ENCODE measurements at regions not wholly inside any gene's neighbourhood (a gene's known extent, or its start where the extent isn't known, plus 50 kb on each side); places are given as distances from the start of the nearest gene placed in this dataset.
"Not testable (repeated sequence)": the region's sequence is repeated elsewhere in the genome, so short reads cannot be mapped to it uniquely, and the experiment has no call there.

GRCh38 chr9:81361296-81361695 lies 328.1 kb downstream of the TLE1 start:
- no peak for DNase-seq (ENCODE audit: low spot score)

GRCh38 chr9:81351166-81351565 lies 338.2 kb downstream of the TLE1 start:
- no peak for DNase-seq (ENCODE audit: low spot score)

DNA sequence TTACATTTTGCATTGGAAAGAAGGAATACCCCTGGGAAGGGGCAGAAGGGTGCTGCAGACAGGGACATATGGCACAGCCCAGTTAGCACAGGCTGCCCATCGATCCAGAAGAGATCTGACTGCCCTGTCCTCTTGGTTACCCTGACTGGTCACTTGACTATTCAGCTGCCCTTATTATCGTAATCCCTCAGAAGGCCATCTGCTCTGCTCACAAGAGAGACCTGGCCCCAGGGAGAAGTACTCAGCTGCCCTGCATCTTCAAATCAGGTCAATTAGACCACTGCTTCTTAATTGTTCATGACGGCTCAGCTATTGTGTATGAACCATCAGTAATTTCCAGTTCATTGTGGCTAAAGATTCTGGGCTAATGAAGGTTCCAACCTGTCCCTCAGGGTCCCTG lies 345.0 kb downstream of the TLE1 start:
- DNase-seq (ENCODE audit: low spot score): no peak

GRCh38 chr9:81335879-81336421 lies 353.4 kb downstream of the TLE1 start:
- no peak for DNase-seq (ENCODE audit: low spot score)

DNA sequence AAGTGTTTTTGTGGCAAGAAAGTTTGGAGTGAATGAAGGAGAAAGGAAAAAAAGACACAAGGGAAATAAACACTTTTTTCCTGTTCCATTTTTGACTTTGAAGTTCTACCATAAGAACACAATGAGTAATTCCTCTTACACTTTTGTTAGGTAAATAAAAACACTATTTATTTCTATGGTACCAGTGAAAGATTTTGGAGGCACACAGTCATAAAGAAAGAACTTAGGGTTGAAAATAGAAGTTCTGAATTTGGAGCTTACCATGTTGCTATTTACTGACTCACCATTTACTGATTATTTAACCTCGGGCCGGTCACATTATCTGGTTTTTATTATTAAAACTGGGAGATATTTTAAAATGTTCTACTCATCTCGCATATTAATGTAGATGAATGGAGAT lies 367.8 kb downstream of the TLE1 start:
- no peak for DNase-seq (ENCODE audit: low spot score)

DNA sequence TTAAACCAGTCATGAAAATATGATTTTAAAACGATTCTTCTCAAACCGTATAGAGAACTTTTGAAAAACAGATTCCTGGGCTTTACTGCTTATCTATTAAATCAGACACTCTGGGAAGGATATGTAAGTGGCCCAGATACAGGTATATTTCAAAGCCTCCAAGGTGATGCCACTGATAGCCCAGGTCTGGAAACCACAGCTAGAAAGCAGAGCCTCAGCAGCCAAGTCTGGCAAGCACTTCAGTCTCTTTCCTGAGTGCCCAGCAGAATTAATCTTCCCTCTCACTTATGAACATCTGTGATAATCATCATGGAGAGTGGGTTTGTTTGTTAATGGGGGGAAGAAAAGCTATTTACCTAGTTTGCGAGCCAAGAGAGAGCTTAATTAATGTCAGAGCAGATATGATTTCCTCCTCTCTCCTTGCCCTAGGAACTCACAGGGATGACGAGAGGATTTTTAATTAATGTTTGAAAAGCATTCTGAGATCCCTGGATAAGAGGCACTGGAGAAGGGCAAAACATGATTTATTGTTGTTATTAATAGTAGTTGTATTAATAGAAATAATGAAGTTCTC lies 368.4 kb downstream of the TLE1 start:
- DNase-seq (ENCODE audit: low spot score): no peak

- DNase-seq (ENCODE audit: low spot score): peak; percentile 75
Measured at GRCh38 chr9:81318571-81318970, 370.8 kb downstream of the TLE1 start.

- DNase-seq (ENCODE audit: low spot score): peak; percentile 1
Measured at GRCh38 chr9:81317939-81318338, 371.4 kb downstream of the TLE1 start.

- no peak for DNase-seq (ENCODE audit: low spot score)
Measured at GRCh38 chr9:81317223-81317622, 372.1 kb downstream of the TLE1 start.

DNA sequence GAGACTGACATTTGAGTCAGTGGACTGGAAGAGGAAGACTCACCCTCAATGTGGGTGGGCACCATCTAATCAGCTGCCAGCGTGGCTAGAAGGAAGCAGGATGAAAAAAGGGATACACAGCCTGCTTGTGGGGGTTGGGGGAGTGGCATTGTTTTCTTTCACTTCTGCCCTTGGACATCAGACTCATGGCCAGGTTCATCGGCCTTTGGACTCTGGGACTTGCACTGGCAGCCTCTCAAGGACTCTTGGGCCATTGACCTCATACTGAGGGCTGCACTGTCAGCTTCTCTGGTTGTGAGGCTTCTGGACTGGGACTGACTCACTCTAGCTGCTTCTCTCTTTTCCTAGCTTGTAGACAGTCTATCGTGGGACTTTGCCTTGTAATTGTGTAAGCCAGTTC lies 374.9 kb downstream of the TLE1 start:
- DNase-seq (ENCODE audit: low spot score): peak; percentile 37

DNA sequence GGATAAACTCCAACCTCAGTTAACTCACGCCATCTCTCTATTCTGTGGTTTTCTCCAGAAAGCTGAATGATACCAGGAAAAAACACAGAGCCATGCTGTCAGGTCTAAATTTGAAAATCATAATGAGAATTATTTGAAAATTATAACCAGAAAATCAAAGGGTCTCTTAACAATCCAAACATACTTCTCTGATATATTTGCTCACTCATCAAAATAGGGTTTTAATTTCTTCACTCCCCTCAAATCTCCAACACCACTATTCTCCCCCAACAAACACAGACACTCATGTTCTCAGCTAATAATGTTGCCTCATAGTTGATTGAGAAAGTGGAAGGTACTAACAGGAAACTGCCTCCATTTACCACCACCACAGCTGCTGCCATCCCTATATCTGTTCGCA lies 375.5 kb downstream of the TLE1 start:
- no peak for DNase-seq (ENCODE audit: low spot score)

GRCh38 chr9:81312346-81312745 lies 377.0 kb downstream of the TLE1 start:
- no peak for DNase-seq (ENCODE audit: low spot score)

DNA sequence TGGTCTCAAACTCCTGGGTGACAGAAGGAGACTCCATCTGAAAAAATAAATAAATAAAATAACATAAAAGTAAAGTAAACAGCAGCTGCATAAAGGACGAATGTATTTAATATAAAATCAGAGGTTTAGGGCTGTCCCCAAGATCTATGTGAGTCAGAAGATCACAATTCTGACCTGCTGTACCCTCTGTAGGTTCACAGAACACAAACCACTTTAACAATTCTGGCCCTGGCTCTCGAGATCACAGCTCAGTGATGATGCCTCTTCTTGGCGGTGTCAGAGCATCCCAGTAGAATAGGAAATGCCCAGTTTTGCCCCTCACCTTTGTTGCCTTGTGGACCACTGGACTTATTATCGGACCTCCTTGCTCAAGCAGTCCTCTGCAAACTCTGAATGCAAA lies 380.9 kb downstream of the TLE1 start:
- DNase-seq (ENCODE audit: low spot score): peak; percentile 9

DNA sequence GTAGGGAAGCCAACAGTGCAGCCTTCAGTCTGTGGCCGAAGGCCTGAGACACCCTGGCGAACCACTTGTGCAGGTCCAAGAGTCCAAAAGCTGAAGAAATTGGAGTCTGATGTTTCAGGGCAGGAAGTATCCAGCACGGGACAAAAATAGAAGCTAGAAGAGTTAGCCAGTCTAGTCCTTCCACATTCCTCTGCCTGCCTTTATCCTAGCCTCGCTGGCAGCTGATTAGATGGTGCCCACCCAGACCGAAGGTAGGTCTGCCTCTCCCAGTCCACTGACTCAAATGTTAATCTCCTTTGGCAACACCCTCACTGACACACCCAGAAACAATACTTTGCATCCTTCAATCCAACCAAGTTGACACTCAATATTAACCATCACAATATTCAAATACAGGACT lies 381.6 kb downstream of the TLE1 start:
- DNase-seq (ENCODE audit: low spot score): not testable (repeated sequence)

GRCh38 chr9:81305561-81306182 lies 383.7 kb downstream of the TLE1 start:
- no peak for DNase-seq (ENCODE audit: low spot score)

- DNase-seq (ENCODE audit: low spot score): no peak
Measured at GRCh38 chr9:81303658-81304057, 385.7 kb downstream of the TLE1 start.

- no peak for DNase-seq (ENCODE audit: low spot score)
Measured at GRCh38 chr9:81293651-81294050, 395.7 kb downstream of the TLE1 start.

DNA sequence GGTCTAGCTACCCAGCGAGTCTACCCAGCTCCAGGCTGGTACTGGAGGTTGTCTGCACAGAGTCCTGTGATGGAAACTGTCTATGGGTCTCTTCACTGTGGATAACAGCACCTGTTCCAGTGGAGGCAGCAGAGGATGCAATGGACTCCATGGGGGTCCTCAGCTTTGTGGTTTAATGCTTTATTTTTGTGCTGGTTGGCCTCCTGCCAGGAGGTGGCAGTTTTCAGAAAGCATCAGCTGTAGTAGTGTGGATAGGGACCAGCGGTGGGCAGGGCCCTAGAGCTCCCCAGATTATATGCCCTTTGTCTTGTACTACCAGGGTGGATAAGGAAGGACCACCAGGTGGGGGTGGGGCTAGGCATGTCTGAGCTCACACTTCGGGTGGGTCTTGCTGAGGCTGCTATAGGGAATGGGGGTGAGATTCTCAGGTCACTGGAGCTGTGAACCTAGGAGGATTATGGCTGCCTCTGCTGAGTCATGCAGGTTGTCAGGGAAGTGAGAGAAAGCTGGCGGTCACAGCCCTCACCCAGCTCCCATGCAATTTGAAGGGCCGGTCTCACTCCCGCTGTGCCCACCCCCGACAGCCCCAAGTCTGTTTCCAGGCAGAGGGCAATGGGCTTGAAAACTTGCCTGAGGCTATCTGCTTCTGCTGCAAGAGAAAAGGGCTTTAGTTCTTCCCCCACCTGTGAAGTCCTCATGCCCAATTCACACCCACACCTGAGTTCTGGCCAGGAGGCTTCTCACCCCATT lies 397.1 kb downstream of the TLE1 start:
- peak; percentile 12 for DNase-seq (ENCODE audit: low spot score)

DNA sequence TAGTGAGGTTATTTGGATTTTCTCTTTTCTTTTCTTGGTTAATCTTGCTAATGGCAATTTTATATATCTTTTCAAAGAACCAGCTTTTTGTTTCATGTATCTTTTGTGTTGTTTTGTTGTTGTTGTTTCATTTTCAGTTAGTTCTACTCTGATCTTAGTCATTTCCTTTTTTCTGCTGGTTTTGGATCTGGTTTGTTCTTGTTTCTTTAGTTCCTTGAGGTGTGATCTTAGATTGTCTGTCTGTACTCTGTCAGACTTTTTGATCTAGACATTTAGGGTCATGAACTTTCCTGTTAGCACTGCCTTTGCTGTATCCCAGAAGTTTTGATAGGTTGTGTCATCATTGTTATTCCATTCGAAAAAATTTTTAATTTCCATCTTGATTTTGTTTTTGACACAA lies 399.7 kb downstream of the TLE1 start:
- no peak for DNase-seq (ENCODE audit: low spot score)

DNA sequence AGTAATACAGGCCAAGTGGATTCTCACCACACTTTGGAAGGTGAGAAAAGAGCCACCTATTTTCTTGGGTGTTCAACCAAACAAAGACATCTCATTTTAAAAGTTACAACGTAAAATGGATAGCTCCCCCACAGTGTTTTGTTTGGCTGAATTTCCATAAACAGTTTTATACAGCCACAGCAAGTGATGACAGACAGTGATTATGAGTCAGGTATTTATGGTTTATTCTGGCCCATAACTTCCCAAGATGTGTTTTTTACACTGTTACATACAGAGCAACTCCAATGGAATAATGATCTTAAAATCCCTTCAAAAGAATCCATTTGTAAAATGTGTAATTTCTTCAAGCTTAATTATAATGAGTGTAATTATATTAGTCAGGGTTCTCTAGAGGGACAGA lies 421.3 kb downstream of the TLE1 start:
- no peak for DNase-seq (ENCODE audit: low spot score)

GRCh38 chr9:81266674-81267073 lies 422.7 kb downstream of the TLE1 start:
- peak; percentile 86 for DNase-seq (ENCODE audit: low spot score)

DNA sequence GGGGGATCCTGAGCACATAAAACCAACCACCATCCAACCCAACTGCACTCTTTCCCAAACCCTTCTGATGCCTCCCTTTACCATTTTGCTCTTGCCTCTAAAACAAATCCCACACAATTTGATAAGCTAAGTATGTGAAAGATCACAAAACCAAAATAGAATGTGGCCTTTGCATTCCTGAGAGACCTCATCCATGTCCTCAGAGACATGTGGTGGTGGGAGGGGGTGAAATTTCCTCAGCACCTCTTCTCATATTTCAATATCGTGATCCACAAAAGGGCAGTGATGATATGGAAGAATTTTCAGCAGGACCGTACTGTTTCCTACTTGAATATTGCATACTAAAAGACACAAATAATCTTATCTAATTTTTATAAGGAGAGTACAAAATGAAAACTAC lies 423.3 kb downstream of the TLE1 start:
- no peak for DNase-seq (ENCODE audit: low spot score)

DNA sequence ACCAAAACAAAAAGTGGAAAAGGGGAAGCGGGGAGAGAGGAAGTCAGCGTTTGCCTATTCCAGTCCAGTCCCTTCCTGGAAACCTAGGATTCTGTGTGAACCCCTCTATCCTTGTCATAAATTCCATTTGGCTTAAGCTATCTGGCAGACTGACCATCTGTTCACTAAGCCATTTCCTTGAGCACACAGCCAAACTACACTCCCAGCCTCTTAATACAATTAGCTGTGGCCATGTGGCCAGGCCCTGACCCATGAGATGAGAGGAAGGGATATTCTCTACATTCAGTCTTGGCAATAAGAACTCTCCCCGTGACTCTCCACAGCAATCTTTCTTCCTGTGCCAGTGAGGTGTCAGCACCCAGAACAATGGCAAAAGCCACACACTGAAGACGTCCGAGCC lies 424.8 kb downstream of the TLE1 start:
- DNase-seq (ENCODE audit: low spot score): peak; percentile 11
